CD14-positive monocyte (primary cell): ENCODE measurements at regions not wholly inside any gene's neighbourhood (a gene's known extent, or its start where the extent isn't known, plus 50 kb on each side); places are given as distances from the start of the nearest gene placed in this dataset.

Source experiments
- DNase-seq, 3 donors: peaks; one replicate each; pipeline ENCODE4 v3.0.0-alpha.2; 2011 to 2022
- H2AFZ ChIP-seq: 2 replicates; pipeline ENCODE4 v1.6.0; 2012; ENCODE audit warnings: mild to moderate bottlenecking, low read depth, low read length, inconsistent platforms; ENCODE audit not compliant: insufficient read depth, poor library complexity, severe bottlenecking
- H3K27ac ChIP-seq, 2 donors: 1 replicate in 1 of 2; 2 replicates in 1 of 2; pipeline ENCODE4 v1.5.1; 2012 to 2013; ENCODE audit warnings: low read length in 2 of 2, control low read depth in 1 of 2, inconsistent platforms in 1 of 2, low read depth in 1 of 2, mild to moderate bottlenecking in 1 of 2
- H3K27me3 ChIP-seq, 2 donors: one replicate each; pipeline versions ENCODE4 v1.6.0 to v1.6.1; 2011 to 2013; ENCODE audit warnings: low read length in 2 of 2; ENCODE audit not compliant: control insufficient read depth in 2 of 2, insufficient read depth in 2 of 2
- H3K36me3 ChIP-seq, 2 donors: replicated peaks in 1 of 2; 1 replicate in 1 of 2; 2 replicates in 1 of 2; pipeline versions ENCODE4 v1.5.1 to v1.6.1; 2012 to 2013; ENCODE audit warnings: low read length in 2 of 2, control low read depth in 1 of 2, inconsistent platforms in 1 of 2, mild to moderate bottlenecking in 1 of 2; ENCODE audit not compliant: insufficient read depth in 2 of 2, control insufficient read depth in 1 of 2
- H3K4me1 ChIP-seq, 2 donors: 1 replicate in 1 of 2; 2 replicates in 1 of 2; pipeline versions ENCODE4 v1.5.1 to v1.6.1; 2012 to 2013; ENCODE audit warnings: low read length in 2 of 2, control low read depth in 1 of 2, inconsistent platforms in 1 of 2, mild to moderate bottlenecking in 1 of 2, moderate library complexity in 1 of 2; ENCODE audit not compliant: insufficient read depth in 2 of 2, control insufficient read depth in 1 of 2
- H3K4me2 ChIP-seq: replicated peaks from 2 replicates; pipeline ENCODE3; 2012; ENCODE audit warnings: low read length, moderate library complexity, mild to moderate bottlenecking; ENCODE audit not compliant: poor library complexity, severe bottlenecking; ENCODE audit errors: extremely low read depth
- H3K4me3 ChIP-seq, 3 experiments: fragments of 200-600 bp in 1 of 3; sonication (generic) in 1 of 3; replicated peaks in 1 of 3; 1 replicate in 2 of 3; 2 replicates in 1 of 3; pipeline ENCODE4 v1.5.1; 2011 to 2013; ENCODE audit warnings: low read length in 3 of 3, mild to moderate bottlenecking in 3 of 3, control low read depth in 2 of 3, low read depth in 2 of 3, inconsistent platforms in 1 of 3, moderate library complexity in 1 of 3
- H3K79me2 ChIP-seq: 2 replicates; pipeline ENCODE4 v1.6.0; 2012; ENCODE audit warnings: mild to moderate bottlenecking, control low read depth, inconsistent platforms, low read length, moderate library complexity; ENCODE audit not compliant: insufficient read depth
- H3K9ac ChIP-seq: 2 replicates; pipeline ENCODE4 v1.6.0; 2017; ENCODE audit warnings: low read length, mild to moderate bottlenecking; ENCODE audit not compliant: insufficient read depth, poor library complexity, severe bottlenecking
- H3K9me3 ChIP-seq, 2 donors: replicated peaks in 1 of 2; 1 replicate in 1 of 2; 2 replicates in 1 of 2; pipeline versions ENCODE4 v1.5.1 to v1.6.1; 2012 to 2013; ENCODE audit warnings: low read length in 2 of 2, control low read depth in 1 of 2; ENCODE audit not compliant: control insufficient read depth in 1 of 2, insufficient read depth in 1 of 2
- H4K20me1 ChIP-seq: 2 replicates; pipeline ENCODE4 v1.6.0; 2012; ENCODE audit warnings: mild to moderate bottlenecking, low read length, control low read depth, moderate library complexity; ENCODE audit not compliant: insufficient read depth
- H3K27ac Mint-ChIP-seq, 7 donors: one replicate each; pipeline ENCODE4 v1.8.0; 2020; ENCODE audit warnings: mild to moderate bottlenecking in 7 of 7, mixed read lengths in 7 of 7, moderate library complexity in 6 of 7, inconsistent platforms in 2 of 7
- H3K27me3 Mint-ChIP-seq, 3 donors: one replicate each; pipeline ENCODE4 v1.8.0; 2021 to 2022; ENCODE audit warnings: low read depth in 3 of 3, mild to moderate bottlenecking in 3 of 3, mixed read lengths in 3 of 3, moderate library complexity in 3 of 3, inconsistent platforms in 1 of 3
- H3K36me3 Mint-ChIP-seq, 2 donors: one replicate each; pipeline ENCODE4 v1.8.0; 2020; ENCODE audit warnings: mixed read lengths in 2 of 2, inconsistent platforms in 1 of 2, mild to moderate bottlenecking in 1 of 2
- H3K4me1 Mint-ChIP-seq: one replicate; pipeline ENCODE4 v1.8.0; 2020; ENCODE audit warnings: mild to moderate bottlenecking, mixed read lengths
- H3K4me3 Mint-ChIP-seq, 2 donors: one replicate each; pipeline ENCODE4 v1.8.0; 2020; ENCODE audit warnings: mild to moderate bottlenecking in 2 of 2, mixed read lengths in 2 of 2, moderate library complexity in 1 of 2
- H3K9me3 Mint-ChIP-seq, 7 donors: one replicate each; pipeline ENCODE4 v1.8.0; 2020 to 2022; ENCODE audit warnings: mixed read lengths in 7 of 7, mild to moderate bottlenecking in 6 of 7, moderate library complexity in 6 of 7, inconsistent platforms in 2 of 7
- WGBS: methylation state at CpG from one replicate; pipeline ENCODE4 v1.1.5; 2013; ENCODE audit warnings: missing lambda C conversion rate; ENCODE audit not compliant: insufficient coverage; 5-methylcytosine and 5-hydroxymethylcytosine counted together
- intact Hi-C, 2 donors: fragments of 100-400 bp; cut with micrococcal nuclease; formaldehyde crosslinking; loops; one replicate each; pipeline versions ENCODE4 v1.15.0 to v1.15.1; 2023
- TF ChIP-seq, protein P1 (sequence below): fragments of 200-600 bp; IDR thresholded peaks from one replicate; pipeline ENCODE4 v1.8.0; 2022; ENCODE audit warnings: antibody characterized with exemption, mild to moderate bottlenecking

DNA sequence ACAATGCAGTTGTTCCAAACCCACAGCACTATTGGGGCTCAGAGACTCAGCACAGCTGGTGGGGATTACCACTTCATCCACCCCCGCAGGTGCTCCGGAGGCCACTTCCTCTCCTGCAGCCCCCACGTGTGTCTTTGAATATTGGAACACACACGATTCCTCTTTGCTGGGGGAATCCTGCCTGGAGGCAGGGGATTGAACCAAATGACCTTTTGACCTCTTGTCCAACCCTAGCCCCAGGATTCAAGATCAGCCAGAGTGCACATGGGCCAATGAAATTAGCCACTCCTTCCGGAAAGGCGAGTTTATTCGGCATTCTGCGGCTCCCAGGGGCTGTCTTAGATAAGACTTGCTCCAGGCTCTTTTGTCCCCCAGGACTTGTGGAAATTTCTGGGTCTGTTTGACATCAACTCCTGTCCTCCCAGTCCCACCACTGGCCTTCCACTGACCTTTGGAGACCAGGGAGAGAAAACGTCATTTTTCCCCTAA lies 350.2 kb downstream of the FOXL1 start:
- Histone ChIP-seq H3K9me3 (peaks cover 0 to 17% of the 10 kb centered on the region in 2 donors), H3K4me1 (no peaks in the 10 kb centered on the region), H3K27ac (no peak overlapping the region), H3K27me3 (peaks cover 36 to 68% of the 10 kb centered on the region in 2 donors), H3K79me2 (no peaks in the 10 kb centered on the region), H4K20me1 (no peaks in the 10 kb centered on the region), H2AFZ (no peak overlapping the region), H3K4me3 (no peak overlapping the region), H3K9ac (no peak overlapping the region), H3K36me3 (no peaks in the 10 kb centered on the region), H3K4me2 (no peak overlapping the region)
- Mint-ChIP-seq H3K4me1 (no peaks in the 10 kb centered on the region), H3K4me3 (peak overlapping the region in 1 of 2 donors; percentile 81), H3K9me3 (peaks cover 0 to 5% (median 0%) of the 10 kb centered on the region in 7 donors), H3K27ac (no peak overlapping the region), H3K27me3 (peaks cover 37 to 52% (median 51%) of the 10 kb centered on the region in 3 donors), H3K36me3 (no peaks in the 10 kb centered on the region)
- DNase-seq: no peak
- intact Hi-C loops: no loop called here
- TF ChIP-seq, protein P1, sequence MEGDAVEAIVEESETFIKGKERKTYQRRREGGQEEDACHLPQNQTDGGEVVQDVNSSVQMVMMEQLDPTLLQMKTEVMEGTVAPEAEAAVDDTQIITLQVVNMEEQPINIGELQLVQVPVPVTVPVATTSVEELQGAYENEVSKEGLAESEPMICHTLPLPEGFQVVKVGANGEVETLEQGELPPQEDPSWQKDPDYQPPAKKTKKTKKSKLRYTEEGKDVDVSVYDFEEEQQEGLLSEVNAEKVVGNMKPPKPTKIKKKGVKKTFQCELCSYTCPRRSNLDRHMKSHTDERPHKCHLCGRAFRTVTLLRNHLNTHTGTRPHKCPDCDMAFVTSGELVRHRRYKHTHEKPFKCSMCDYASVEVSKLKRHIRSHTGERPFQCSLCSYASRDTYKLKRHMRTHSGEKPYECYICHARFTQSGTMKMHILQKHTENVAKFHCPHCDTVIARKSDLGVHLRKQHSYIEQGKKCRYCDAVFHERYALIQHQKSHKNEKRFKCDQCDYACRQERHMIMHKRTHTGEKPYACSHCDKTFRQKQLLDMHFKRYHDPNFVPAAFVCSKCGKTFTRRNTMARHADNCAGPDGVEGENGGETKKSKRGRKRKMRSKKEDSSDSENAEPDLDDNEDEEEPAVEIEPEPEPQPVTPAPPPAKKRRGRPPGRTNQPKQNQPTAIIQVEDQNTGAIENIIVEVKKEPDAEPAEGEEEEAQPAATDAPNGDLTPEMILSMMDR: no peak
- 20% methylated on average over 9 of the region's 9 CpGs for WGBS

DNA sequence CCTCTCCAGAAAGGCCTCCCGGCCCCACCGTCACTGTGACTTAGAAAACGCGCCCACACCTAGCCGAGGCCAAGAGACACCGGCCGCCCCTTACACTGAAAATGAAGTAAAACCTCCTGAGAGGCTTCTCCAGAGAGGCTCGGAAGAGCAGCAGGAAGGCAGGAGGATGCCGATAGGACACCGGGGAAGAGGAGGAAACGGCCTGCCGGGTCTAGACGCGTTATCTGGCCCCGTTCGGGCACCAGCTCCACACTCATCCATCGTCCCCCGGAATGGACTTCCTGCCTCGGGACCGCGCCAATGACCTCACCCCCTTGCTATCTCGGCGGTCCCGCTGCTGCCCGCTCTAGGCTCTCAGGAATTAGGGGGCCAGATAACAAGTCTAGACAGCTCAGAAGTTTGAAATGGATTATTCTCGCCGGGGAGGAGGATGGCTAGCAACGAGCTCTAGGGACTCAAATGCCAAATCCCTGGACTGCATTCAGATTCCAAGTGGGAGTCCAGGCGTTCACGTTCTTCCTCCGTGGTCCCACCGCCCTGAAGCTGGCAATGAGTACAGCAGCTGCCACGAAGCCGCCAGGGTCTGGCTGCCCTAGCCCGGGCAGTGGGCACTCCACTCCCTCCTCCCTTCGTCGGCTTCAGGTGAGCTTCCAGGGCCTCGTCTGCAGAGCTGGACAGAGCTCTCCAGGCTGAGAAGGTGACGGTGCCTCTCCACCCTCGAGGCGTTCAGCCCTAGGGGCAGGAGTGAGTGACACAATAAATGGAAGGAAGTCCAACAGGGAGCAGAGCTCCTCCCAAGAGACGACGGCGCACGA lies 350.9 kb downstream of the FOXL1 start:
- H3K4me3 Mint-ChIP-seq: peak overlapping the region in 1 of 2 donors; percentile 81
- peaks cover 36 to 62% of the 10 kb centered on the region in 2 donors for H3K27me3 ChIP-seq
- H2AFZ ChIP-seq: no peak overlapping the region

More for the DNA sequence above, 350.9 kb downstream of the FOXL1 start:
- intact Hi-C loops: no loop called here
- TF ChIP-seq, protein P1: no peak
- Histone ChIP-seq H3K79me2 (no peaks in the 10 kb centered on the region), H3K36me3 (no peaks in the 10 kb centered on the region), H3K27ac (no peak overlapping the region), H3K9ac (no peak overlapping the region), H3K4me2 (no peak overlapping the region), H3K4me3 (no peak overlapping the region), H3K4me1 (no peaks in the 10 kb centered on the region), H3K9me3 (peaks cover 0 to 17% of the 10 kb centered on the region in 2 donors), H4K20me1 (no peaks in the 10 kb centered on the region)
- peaks cover 0 to 5% (median 0%) of the 10 kb centered on the region in 7 donors for H3K9me3 Mint-ChIP-seq
- no peak overlapping the region for H3K27ac Mint-ChIP-seq
- H3K36me3 Mint-ChIP-seq: no peaks in the 10 kb centered on the region
- no peaks in the 10 kb centered on the region for H3K4me1 Mint-ChIP-seq
- DNase-seq: no peak
- 8% methylated on average over 39 of the region's 45 CpGs for WGBS
- peaks cover 35 to 50% (median 47%) of the 10 kb centered on the region in 3 donors for H3K27me3 Mint-ChIP-seq
